GM18867 (cell line): ENCODE measurements at regions not wholly inside any gene's neighbourhood (a gene's known extent, or its start where the extent isn't known, plus 50 kb on each side); places are given as distances from the start of the nearest gene placed in this dataset.

Experiments used
- ATAC-seq: cut with Tn5 transposase; IDR thresholded peaks from one replicate; pipeline ENCODE4 v1.9.1; 2021; ENCODE audit warnings: mild to moderate bottlenecking, moderate library complexity; ENCODE audit not compliant: unreplicated experiment

- ATAC-seq: no peak
These were observed 142.1 kb upstream of the PTGFR start for GRCh38 chr1:78348496-78349284.

GRCh38 chr1:78351551-78352216 lies 139.1 kb upstream of the PTGFR start:
- no peak for ATAC-seq

GRCh38 chr1:78355656-78356055 lies 135.1 kb upstream of the PTGFR start:
- no peak for ATAC-seq

- no peak for ATAC-seq
These were observed 132.6 kb upstream of the PTGFR start for GRCh38 chr1:78358165-78358564.

GRCh38 chr1:78359666-78360065 lies 131.1 kb upstream of the PTGFR start:
- ATAC-seq: no peak

GRCh38 chr1:78360584-78360983 lies 130.2 kb upstream of the PTGFR start:
- no peak for ATAC-seq

- no peak for ATAC-seq
These were observed 123.1 kb upstream of the PTGFR start for GRCh38 chr1:78367700-78368099.

GRCh38 chr1:78369546-78369945 lies 121.2 kb upstream of the PTGFR start:
- ATAC-seq: no peak

- peak; percentile 79 for ATAC-seq
These were observed 120.4 kb upstream of the PTGFR start for GRCh38 chr1:78370356-78370755.

- ATAC-seq: peak; percentile 61
These were observed 119.8 kb upstream of the PTGFR start for GRCh38 chr1:78370779-78371482.

- no peak for ATAC-seq
These were observed 117.1 kb upstream of the PTGFR start for GRCh38 chr1:78373676-78374075.

- peak; percentile 38 for ATAC-seq
These were observed 114.8 kb upstream of the PTGFR start for GRCh38 chr1:78375996-78376395.

GRCh38 chr1:78377356-78377928 lies 113.3 kb upstream of the PTGFR start:
- peak; percentile 92 for ATAC-seq

- ATAC-seq: no peak
These were observed 106.9 kb upstream of the PTGFR start for GRCh38 chr1:78383923-78384322.

GRCh38 chr1:78385744-78386462 lies 104.9 kb upstream of the PTGFR start:
- ATAC-seq: peak; percentile 98

GRCh38 chr1:78387201-78387600 lies 103.6 kb upstream of the PTGFR start:
- ATAC-seq: no peak

- no peak for ATAC-seq
These were observed 102.9 kb upstream of the PTGFR start for GRCh38 chr1:78387871-78388270.

- no peak for ATAC-seq
These were observed 102.5 kb upstream of the PTGFR start for GRCh38 chr1:78388275-78388674.

- ATAC-seq: peak; percentile 39
These were observed 89.6 kb upstream of the PTGFR start for GRCh38 chr1:78401148-78401547.

- no peak for ATAC-seq
These were observed 82.6 kb upstream of the PTGFR start for GRCh38 chr1:78408192-78408591.

GRCh38 chr1:78408810-78409209 lies 82.0 kb upstream of the PTGFR start:
- ATAC-seq: no peak
